Esophagus (tissue), 2 donors: ENCODE measurements at regions not wholly inside any gene's neighbourhood (a gene's known extent, or its start where the extent isn't known, plus 50 kb on each side); places are given as distances from the start of the nearest gene placed in this dataset.

Experiments
- H3K27ac ChIP-seq, 2 donors: one replicate each; pipeline ENCODE4 v1.5.1; 2013; ENCODE audit warnings: low read depth in 2 of 2, mild to moderate bottlenecking in 2 of 2, inconsistent platforms in 1 of 2, low read length in 1 of 2, moderate library complexity in 1 of 2
- H3K27me3 ChIP-seq, 2 donors: one replicate each; pipeline ENCODE4 v1.6.1; 2013; ENCODE audit warnings: low read length in 2 of 2, control low read depth in 1 of 2, mild to moderate bottlenecking in 1 of 2; ENCODE audit not compliant: insufficient read depth in 2 of 2, control insufficient read depth in 1 of 2
- H3K36me3 ChIP-seq, 2 donors: one replicate each; pipeline ENCODE4 v1.6.1; 2013; ENCODE audit warnings: low read length in 1 of 2; ENCODE audit not compliant: control insufficient read depth in 2 of 2, insufficient read depth in 2 of 2
- H3K4me1 ChIP-seq, 2 donors: one replicate each; pipeline ENCODE4 v1.6.1; 2013; ENCODE audit warnings: low read length in 1 of 2; ENCODE audit not compliant: control insufficient read depth in 2 of 2, insufficient read depth in 2 of 2
- H3K4me3 ChIP-seq, 2 donors: one replicate each; pipeline ENCODE4 v1.5.1; 2013; ENCODE audit warnings: low read length in 2 of 2, mild to moderate bottlenecking in 2 of 2, low read depth in 1 of 2, moderate library complexity in 1 of 2
- H3K9me3 ChIP-seq, 2 donors: one replicate each; pipeline ENCODE4 v1.6.1; 2013; ENCODE audit warnings: mild to moderate bottlenecking in 2 of 2, low read depth in 1 of 2, low read length in 1 of 2, moderate library complexity in 1 of 2; ENCODE audit not compliant: control insufficient read depth in 2 of 2, insufficient read depth in 1 of 2
- WGBS, 2 donors: extraction: QIAGEN DNeasy Blood & Tissue Kit; methylation state at CpG; one replicate each; pipeline ENCODE4 v1.1.7; 2013; 5-methylcytosine and 5-hydroxymethylcytosine counted together
- donor health status: healthy with polysubstance abuse.
- donor health status: Bipolar disorder and iron deficiency.

- no peak overlapping the region for H3K4me3 ChIP-seq
- no peaks in the 10 kb centered on the region for H3K9me3 ChIP-seq
- H3K4me1 ChIP-seq = no peaks in the 10 kb centered on the region
- no peaks in the 10 kb centered on the region for H3K36me3 ChIP-seq
- WGBS, 2 donors = 52 to 54% methylated on average over 1 of the region's 1 CpG
- no peak overlapping the region for H3K27ac ChIP-seq
- no peaks in the 10 kb centered on the region for H3K27me3 ChIP-seq
Measured at GRCh38 chr6:80674669-80675068, 568.2 kb downstream of the BCKDHB start.

- Histone ChIP-seq H3K27me3 (no peaks in the 10 kb centered on the region), H3K4me1 (no peaks in the 10 kb centered on the region), H3K27ac (no peak overlapping the region), H3K36me3 (no peaks in the 10 kb centered on the region), H3K4me3 (no peak overlapping the region), H3K9me3 (no peaks in the 10 kb centered on the region)
Measured at GRCh38 chr6:80673367-80673766, 566.9 kb downstream of the BCKDHB start.

- no peaks in the 10 kb centered on the region for H3K4me1 ChIP-seq
- H3K36me3 ChIP-seq = no peaks in the 10 kb centered on the region
- H3K4me3 ChIP-seq = no peak overlapping the region
- no peaks in the 10 kb centered on the region for H3K9me3 ChIP-seq
- H3K27me3 ChIP-seq = no peaks in the 10 kb centered on the region
- no peak overlapping the region for H3K27ac ChIP-seq
Measured at GRCh38 chr6:80667006-80667405, 560.5 kb downstream of the BCKDHB start.

DNA sequence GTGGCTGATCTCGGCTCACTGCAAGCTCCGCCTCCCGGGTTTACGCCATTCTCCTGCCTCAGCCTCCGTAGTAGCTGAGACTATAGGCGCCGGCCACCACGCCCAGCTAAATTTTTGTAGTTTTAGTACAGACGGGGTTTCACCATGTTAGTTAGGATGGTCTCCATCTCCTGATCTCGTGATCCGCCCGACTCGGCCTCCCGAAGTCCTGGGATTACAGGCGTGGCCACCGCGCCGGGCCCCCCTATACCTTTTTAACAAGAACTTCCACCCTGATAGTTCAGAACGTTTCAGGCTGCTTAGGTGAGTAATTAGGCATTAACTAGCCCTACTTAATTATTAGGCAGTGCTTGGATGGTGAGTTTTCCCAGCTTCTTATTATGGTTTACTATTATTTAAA lies 552.5 kb downstream of the BCKDHB start:
- no peak overlapping the region for H3K4me3 ChIP-seq
- no peaks in the 10 kb centered on the region for H3K36me3 ChIP-seq
- no peaks in the 10 kb centered on the region for H3K27me3 ChIP-seq
- 89 to 92% methylated on average over 19 of the region's 19 CpGs for WGBS, 2 donors
- no peaks in the 10 kb centered on the region for H3K9me3 ChIP-seq
- no peak overlapping the region for H3K27ac ChIP-seq
- no peaks in the 10 kb centered on the region for H3K4me1 ChIP-seq

DNA sequence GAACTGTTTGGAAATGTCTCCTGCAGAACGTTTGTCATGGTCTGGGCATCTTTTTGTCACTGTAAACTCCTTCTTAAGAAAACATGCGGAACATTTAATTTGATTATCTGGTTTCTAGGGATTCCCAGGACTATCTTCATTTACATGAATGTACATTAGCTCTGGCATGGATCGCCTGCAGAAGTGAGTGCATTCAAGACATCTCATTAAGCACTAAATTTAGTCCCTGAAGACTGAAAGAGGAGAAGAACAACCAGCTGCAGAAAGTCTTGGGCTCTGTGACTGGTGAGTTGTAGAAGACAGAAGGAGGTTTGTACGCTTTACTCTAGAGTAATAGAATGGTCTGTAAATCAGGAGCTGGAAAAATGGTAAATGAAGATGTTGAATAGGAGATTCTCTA lies 540.7 kb downstream of the BCKDHB start:
- Histone ChIP-seq H3K4me1 (no peaks in the 10 kb centered on the region), H3K27me3 (no peaks in the 10 kb centered on the region), H3K4me3 (no peak overlapping the region), H3K36me3 (no peaks in the 10 kb centered on the region), H3K9me3 (no peaks in the 10 kb centered on the region), H3K27ac (no peak overlapping the region)
- whole genome bisulfite sequencing, 2 donors = 67 to 76% methylated on average over 4 of the region's 4 CpGs

DNA sequence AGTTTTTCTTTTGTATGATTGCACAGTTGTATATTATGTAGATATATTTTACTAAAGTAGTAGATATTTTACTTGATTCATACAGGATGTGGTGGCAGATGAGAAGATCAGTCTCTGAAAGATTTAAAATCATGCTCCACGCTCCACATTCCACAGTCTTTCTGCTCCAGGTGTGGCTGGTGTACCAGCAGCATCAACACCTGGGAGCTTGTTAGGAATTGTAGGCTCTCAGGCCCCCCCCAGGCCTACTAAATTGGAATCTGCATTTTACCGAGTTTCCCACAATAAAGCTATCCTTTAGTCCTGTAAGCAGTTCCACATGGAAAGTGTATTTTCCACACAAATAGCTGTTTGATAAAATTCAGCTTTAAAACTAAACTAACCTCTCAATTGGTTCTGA lies 537.4 kb downstream of the BCKDHB start:
- Histone ChIP-seq H3K4me3 (no peak overlapping the region), H3K36me3 (no peaks in the 10 kb centered on the region), H3K27me3 (no peaks in the 10 kb centered on the region), H3K4me1 (no peaks in the 10 kb centered on the region), H3K27ac (no peak overlapping the region), H3K9me3 (no peaks in the 10 kb centered on the region)
- WGBS, 2 donors = 72 to 84% methylated on average over 2 of the region's 2 CpGs

GRCh38 chr6:80642452-80642851 lies 536.0 kb downstream of the BCKDHB start:
- Histone ChIP-seq H3K36me3 (no peaks in the 10 kb centered on the region), H3K27ac (no peak overlapping the region), H3K4me3 (no peak overlapping the region), H3K4me1 (no peaks in the 10 kb centered on the region), H3K9me3 (no peaks in the 10 kb centered on the region), H3K27me3 (no peaks in the 10 kb centered on the region)

DNA sequence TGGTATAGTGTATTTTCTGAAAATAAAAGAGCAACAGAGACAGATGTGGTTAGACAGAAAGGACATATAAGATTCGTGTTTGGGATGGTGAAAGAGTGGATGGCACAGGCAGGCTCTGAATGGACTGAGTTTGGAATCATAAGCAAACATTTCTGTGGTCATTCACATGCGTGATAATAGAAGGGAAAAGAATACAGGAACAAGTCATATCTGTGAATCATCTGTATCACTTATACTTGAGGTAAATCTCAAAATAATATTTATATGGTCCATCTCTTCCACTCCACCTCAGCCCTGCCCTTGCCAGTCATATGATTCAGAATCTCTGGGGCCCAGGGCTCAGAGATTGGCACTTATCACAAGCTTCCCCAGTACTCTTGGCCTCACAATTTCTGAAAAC lies 535.1 kb downstream of the BCKDHB start:
- Histone ChIP-seq H3K36me3 (no peaks in the 10 kb centered on the region), H3K4me1 (no peaks in the 10 kb centered on the region), H3K27ac (no peak overlapping the region), H3K9me3 (no peaks in the 10 kb centered on the region), H3K4me3 (no peak overlapping the region), H3K27me3 (no peaks in the 10 kb centered on the region)
- 34 to 75% methylated on average over 2 of the region's 2 CpGs for WGBS, 2 donors

GRCh38 chr6:80640176-80640575 lies 533.7 kb downstream of the BCKDHB start:
- Histone ChIP-seq H3K4me1 (no peaks in the 10 kb centered on the region), H3K27me3 (no peaks in the 10 kb centered on the region), H3K36me3 (no peaks in the 10 kb centered on the region), H3K27ac (no peak overlapping the region), H3K4me3 (no peak overlapping the region), H3K9me3 (no peaks in the 10 kb centered on the region)
- WGBS, 2 donors = 63 to 66% methylated on average over 1 of the region's 1 CpG

DNA sequence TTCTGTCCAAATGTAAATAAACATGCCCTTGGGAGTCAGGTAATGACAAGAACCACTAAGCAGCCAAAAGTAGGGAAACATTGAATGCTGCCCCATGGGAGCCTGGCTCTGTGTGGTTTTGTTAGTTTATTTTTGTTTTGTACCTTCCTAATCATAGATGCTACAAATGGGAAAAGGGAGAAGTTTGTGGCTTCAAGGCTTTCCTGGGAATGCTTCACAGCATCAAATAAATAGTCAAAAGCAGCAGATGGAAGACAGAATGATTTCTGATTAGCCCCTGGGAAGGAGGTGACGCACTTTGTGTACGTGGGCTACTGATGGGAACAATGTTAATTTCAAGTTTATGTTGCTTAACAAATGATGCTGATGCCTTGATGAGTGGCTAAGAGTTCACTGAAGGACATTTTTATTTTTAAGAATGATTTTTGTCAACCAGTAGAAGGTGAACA lies 532.7 kb downstream of the BCKDHB start:
- Histone ChIP-seq H3K9me3 (no peaks in the 10 kb centered on the region), H3K27ac (no peak overlapping the region), H3K36me3 (no peaks in the 10 kb centered on the region), H3K27me3 (no peaks in the 10 kb centered on the region), H3K4me1 (no peaks in the 10 kb centered on the region), H3K4me3 (no peak overlapping the region)
- WGBS, 2 donors = 85 to 94% methylated on average over 2 of the region's 2 CpGs
